ENCODE measurements at regions not wholly inside any gene's neighbourhood (a gene's known extent, or its start where the extent isn't known, plus 50 kb on each side); places are given as distances from the start of the nearest gene placed in this dataset.
"Not testable (repeated sequence)": the region's sequence is repeated elsewhere in the genome, so short reads cannot be mapped to it uniquely, and the experiment has no call there.

DNA sequence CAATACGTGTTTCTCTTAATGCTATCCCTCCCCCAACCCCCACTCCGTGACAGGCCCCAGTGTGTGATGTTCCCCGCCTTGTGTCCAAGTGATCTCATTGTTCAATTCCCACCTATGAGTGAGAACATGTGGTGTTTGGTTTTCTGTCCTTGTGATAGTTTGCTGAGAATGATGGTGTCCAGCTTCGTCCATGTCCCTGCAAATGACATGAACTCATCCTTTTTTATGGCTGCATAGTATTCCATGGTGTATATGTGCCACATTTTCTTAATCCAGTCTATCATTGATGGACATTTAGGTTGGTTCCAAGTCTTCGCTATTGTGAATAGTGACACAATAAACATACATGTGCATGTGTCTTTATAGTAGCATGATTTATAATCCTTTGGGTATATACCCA is 52.5 kb downstream of the KIAA0408 start:
- not testable (repeated sequence) for DNase-seq (ENCODE audit: low spot score); H3K4me3 ChIP-seq; H3K27ac ChIP-seq

- TF ChIP-seq, protein P1, sequence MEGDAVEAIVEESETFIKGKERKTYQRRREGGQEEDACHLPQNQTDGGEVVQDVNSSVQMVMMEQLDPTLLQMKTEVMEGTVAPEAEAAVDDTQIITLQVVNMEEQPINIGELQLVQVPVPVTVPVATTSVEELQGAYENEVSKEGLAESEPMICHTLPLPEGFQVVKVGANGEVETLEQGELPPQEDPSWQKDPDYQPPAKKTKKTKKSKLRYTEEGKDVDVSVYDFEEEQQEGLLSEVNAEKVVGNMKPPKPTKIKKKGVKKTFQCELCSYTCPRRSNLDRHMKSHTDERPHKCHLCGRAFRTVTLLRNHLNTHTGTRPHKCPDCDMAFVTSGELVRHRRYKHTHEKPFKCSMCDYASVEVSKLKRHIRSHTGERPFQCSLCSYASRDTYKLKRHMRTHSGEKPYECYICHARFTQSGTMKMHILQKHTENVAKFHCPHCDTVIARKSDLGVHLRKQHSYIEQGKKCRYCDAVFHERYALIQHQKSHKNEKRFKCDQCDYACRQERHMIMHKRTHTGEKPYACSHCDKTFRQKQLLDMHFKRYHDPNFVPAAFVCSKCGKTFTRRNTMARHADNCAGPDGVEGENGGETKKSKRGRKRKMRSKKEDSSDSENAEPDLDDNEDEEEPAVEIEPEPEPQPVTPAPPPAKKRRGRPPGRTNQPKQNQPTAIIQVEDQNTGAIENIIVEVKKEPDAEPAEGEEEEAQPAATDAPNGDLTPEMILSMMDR (IDR thresholded peaks at IDR 0.05) = no peak
- Histone ChIP-seq H3K4me3 (no peak overlapping the region), H3K27ac (no peak overlapping the region)
- no peak for DNase-seq (ENCODE audit: low spot score)
Measured at GRCh38 chr6:127406122-127406521, 53.1 kb downstream of the KIAA0408 start.

- H3K27ac ChIP-seq = no peak overlapping the region
- TF ChIP-seq, protein P1 (IDR thresholded peaks at IDR 0.05) = no peak
- H3K4me3 ChIP-seq = no peak overlapping the region
- DNase-seq (ENCODE audit: low spot score) = no peak
Measured at GRCh38 chr6:127404594-127405178, 54.5 kb downstream of the KIAA0408 start.

DNA sequence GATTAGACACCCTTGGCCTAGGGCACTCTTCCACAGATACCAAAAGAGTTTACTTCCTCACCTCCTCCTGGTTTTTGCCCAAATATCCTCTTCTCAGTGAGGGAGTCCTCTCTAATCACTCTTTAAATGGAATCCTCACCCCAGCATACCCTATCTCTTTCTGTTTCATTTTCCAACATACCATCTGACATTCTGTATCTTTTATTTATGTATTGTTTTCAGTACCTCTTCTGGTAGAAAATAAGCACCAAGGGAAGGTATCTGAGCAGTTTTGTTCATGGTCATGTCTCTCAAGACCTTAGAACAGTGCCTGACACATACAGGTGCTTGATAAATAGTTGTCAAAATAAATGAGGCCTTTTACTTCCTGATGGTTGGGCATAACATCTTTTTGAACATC is 55.1 kb downstream of the KIAA0408 start:
- Histone ChIP-seq H3K27ac (no peak overlapping the region), H3K4me3 (no peak overlapping the region)
- TF ChIP-seq, protein P1 (IDR thresholded peaks at IDR 0.05) = no peak
- no peak for DNase-seq (ENCODE audit: low spot score)

DNA sequence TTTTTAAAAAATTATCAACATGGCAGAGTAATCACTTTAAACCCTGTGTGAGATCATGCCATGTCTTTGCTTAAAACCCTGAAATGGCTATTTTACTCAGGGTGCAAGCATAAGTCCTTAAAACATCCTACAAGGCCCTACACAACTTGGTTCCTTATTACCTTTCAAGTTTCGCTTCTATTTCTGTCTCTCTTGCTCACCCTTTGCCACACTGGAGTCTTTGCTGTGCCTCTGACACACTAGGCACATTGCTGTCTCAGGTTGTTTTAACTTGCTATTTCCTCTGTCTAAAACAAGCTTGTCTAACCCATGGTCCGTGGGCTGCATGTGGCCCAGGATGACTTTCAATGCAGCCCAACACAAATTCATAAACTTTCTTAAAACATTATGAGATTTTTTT is 55.6 kb downstream of the KIAA0408 start:
- no peak for DNase-seq (ENCODE audit: low spot score)
- TF ChIP-seq, protein P1 (IDR thresholded peaks at IDR 0.05) = no peak
- no peak overlapping the region for H3K27ac ChIP-seq
- no peak overlapping the region for H3K4me3 ChIP-seq

GRCh38 chr6:127402890-127403617 is 56.1 kb downstream of the KIAA0408 start:
- Histone ChIP-seq H3K27ac (no peak overlapping the region), H3K4me3 (no peak overlapping the region)
- no peak for DNase-seq (ENCODE audit: low spot score)
- TF ChIP-seq, protein P1 (IDR thresholded peaks at IDR 0.05) = no peak

GRCh38 chr6:127397729-127398630 is 54.6 kb upstream of the ECHDC1 start:
- DNase-seq (ENCODE audit: low spot score) = no peak
- H3K27ac ChIP-seq = peak overlapping the region in 1 of 2 donors; percentile 60
- TF ChIP-seq, protein P1 (IDR thresholded peaks at IDR 0.05) = no peak
- peak overlapping the region; percentile 27 for H3K4me3 ChIP-seq

- peak overlapping the region in 1 of 2 donors; percentile 60 for H3K27ac ChIP-seq
- not testable (repeated sequence) for DNase-seq (ENCODE audit: low spot score); H3K4me3 ChIP-seq
Measured at GRCh38 chr6:127397171-127397597, 53.8 kb upstream of the ECHDC1 start.
